ENCODE measurements at regions not wholly inside any gene's neighbourhood (a gene's known extent, or its start where the extent isn't known, plus 50 kb on each side); places are given as distances from the start of the nearest gene placed in this dataset.
"Not testable (repeated sequence)": the region's sequence is repeated elsewhere in the genome, so short reads cannot be mapped to it uniquely, and the experiment has no call there.

DNA sequence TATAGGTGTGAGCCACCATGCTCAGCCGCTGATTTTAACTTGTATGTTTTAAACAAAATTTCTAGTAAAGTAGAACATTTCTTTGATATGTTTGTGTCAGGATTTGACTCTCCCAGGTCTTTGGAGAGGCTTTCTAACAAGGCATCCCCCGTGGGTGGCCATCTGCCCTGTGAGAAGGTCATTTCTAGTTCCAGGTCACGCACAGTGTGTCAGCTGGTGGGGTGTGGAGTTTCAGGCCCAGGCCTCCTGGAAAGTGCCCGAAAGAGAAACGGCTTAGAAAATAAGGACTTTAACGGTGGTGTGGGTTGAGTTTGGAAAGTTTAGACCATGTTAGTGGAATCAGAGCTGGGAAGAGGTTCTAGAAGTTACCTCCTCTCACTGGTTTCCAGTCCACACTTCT lies 61.0 kb downstream of the SPDYE17 start:
- DNase-seq (ENCODE audit: low read depth) = not testable (repeated sequence)

DNA sequence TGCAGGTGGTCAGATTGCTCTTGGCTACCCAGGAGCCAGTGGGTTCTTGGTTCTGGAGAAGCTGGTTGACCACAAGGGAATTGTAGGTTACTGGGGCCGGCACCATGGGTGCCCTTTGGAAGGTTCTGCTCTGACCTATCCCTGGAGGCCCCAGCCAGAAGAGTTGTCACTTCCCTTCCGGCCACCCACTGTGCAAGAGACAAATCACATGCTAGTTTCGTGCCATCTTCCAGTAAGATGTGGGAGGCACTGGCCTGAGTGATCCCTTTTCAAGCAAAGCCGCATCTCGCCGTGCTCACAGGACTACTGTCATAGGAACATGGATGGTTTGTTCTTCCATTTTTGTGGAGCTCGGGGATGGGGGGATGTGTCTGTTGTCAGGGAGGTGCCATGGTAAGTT lies 62.3 kb downstream of the SPDYE17 start:
- DNase-seq (ENCODE audit: low read depth) = not testable (repeated sequence)

DNA sequence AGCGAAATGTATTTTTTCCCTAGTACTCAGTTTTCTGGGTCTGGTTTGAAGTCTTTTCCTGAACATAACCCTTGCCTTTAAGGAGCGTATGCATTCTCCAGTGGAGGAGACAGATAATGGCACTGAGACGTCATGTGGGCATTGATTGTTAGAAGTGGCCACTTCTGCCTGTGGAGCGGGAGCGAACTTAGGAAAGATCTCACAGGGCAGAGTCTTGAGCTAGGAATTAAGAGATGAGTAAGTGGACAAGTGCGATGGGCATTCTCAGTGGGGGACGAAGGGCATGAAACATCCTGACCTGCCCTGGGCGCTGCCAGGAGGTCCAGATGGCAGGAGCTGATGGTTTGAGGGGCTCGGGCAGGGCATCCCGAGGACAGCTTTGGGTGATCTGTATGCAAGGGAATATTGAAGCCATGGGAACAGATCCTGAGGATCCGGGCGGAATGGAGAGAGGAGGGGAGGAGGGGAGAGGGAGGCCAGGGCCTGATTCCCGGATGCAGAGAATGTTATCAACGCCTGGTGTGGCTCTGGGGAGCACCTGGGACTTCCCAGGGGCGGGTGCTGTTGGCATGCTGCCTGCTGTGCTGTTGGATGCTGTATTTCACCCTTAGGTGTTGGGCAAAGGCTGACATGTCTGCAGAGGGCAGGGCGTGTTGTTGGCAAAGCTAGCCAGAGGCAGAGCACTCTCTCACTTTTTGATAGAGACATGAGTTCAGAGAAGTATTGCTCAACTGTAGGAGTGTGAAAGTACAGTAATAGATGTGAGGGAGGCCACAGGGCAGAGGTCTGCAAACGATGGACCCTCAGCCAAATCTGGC lies 66.2 kb downstream of the SPDYE17 start:
- DNase-seq (ENCODE audit: low read depth) = not testable (repeated sequence)

DNA sequence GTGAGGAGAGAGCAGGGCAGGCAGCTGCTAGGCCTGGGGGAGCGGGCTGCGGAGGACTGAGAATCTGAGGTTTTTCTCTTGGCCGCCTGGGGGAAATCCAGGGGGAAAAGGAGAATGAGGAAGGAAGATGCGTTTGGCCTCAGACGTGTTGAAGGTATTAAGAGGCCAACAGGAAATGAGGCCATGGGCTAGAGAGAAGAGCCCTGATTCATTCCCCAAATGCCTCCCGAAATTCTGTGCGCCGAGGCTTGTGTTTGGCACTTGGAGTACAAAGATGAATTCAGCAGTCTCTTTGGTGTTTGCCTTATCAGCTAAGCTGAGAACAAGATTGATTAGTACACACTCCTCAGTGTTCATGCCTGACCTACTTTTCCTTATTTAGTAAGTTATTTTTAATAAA lies 68.1 kb downstream of the SPDYE17 start:
- DNase-seq (ENCODE audit: low read depth) = not testable (repeated sequence)

DNA sequence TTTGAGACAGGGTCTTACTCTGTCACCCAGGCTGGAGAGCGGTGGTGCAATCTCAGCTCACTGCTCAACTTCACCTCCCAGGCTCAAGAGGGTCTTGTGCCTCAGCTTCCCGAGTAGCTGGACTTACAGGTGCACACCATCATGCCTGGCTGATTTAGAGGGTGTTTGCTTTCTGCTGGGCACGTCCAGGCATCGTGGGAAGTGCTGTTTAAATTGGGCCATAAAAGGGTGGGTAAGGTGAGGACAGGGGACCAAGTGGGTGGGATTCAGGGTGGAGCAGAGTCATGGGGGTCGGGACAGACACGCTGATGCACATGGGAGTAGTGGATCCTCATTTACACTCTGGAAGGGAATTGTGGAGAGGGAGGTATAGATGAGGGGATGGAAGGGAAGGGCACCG lies 69.1 kb downstream of the SPDYE17 start:
- DNase-seq (ENCODE audit: low read depth) = not testable (repeated sequence)

DNA sequence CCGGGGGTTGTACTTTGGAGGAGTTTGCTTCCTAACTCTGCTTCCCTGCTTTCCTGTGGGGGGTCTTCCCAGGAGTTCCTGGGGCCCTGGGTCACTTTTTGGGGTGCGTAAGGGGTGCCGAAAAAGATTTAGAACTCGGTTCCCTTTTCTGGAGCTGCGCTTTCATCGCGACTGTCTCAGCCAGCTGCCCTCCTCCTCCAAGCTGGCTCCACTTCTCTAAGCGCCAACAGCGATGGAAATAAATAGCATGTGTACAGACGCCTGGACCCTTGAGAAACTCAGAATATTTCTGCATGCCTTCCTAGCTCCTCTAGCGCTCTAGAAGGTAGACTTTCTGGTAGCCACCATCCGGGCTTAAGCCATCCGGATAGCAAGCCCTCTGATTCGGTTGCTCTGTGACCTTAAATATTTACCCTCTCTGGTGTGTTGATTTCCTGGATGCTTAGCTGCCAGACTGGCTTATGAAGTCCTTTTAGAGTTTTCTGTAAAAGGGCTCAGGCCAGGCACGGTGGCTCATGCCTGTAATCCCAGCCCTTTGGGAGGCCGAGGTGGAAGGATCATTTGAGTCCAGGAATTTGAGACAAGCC lies 71.7 kb downstream of the SPDYE17 start:
- DNase-seq (ENCODE audit: low read depth) = not testable (repeated sequence)

DNA sequence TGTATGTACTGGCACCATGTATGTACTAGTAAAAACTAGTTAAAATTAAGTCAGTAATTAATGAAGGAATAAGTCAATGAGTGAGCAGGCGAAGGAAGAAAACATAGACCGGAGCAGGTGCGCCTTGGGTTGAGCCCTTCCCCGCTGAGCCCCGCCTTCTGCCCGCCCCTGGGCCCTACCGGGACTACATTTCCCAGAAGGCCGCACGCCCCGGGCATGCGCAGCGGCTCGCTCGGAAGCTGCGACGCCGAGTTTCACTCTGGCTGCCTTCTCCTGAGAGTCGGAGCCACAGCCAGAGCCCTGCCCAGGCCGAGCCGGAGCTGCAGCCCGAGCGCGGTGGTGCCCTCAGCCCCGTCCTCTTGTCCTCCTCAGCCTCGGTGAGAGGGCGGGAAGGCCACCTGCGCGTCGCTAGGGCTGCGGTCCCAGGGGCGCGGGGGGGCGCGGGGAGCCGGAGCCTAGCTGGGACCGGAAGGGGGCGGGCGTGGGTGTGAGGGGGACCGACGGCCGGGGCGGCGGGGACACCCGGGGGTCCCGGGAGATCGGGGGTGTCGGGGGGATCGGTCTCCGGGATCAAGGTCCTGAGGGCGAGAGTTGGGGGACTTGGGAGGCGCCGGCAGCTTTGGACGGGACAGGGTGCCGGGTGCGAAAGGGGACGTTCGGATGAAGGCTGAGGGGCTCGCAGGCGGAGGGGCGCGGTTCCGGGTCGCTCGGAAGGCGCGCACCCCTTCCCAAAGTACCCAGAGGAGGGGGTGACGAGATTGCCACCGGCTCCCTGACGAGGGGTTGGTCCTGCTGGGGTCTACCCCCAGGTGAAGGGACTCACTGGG lies 72.4 kb downstream of the SPDYE17 start:
- not testable (repeated sequence) for DNase-seq (ENCODE audit: low read depth)

DNA sequence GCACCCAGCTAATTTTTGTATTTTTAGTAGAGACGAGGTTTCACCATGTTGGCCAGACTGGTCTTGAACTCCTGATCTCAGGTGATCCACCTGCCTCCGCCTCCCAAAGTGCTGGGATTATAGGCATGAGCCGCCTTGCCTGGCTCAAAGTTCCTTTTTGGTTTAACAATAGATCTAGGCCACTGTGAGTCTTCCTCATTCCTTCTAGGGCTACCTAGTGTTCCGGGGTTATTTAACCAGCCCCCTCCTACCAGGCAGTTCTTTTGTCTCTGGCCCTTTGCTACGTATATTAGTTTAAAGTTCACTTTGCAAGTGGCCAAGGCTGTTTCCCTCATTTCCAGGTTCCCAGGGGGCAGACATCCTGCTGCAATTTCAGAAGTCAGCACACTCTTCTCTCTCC lies 75.6 kb downstream of the SPDYE17 start:
- not testable (repeated sequence) for DNase-seq (ENCODE audit: low read depth)

DNA sequence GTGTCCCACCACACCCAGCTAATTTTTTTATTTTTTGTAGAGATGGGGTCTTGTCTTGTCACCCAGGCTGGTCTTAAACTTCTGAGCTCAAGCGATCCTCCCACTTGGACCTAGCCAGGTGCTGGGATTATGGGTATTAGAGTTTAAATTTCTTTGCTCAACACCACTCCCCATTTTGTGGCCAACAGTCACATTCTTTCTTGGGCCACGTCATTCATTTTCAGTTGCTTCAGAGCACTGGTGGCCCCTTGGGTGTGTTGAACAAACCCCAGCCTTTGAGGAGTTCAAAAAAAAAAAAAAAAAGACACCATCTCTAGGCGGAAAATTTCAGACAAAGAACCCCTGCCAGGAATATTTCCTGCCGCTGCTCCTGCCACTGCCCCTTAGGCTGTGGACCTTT lies 77.0 kb downstream of the SPDYE17 start:
- not testable (repeated sequence) for DNase-seq (ENCODE audit: low read depth)

DNA sequence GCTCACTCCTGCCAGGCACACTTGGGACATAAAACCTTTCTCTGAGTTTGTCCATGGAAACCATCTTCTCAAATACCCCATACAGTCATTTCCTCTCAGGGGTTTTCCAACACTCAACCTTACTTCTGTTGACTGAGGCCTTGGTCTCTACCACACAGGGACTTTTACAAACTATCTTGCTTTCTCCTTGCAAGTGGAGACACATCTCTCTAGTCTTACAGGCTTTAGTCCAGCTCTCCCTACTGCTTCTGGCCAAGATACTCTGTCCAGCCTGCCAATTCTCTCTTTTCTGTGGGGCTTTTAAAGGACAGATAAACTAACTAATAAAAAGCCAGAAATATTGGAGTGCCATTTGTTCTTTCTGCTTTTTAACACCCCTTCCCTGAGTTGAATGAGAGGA lies 87.6 kb downstream of the SPDYE17 start:
- not testable (repeated sequence) for DNase-seq (ENCODE audit: low read depth)

DNA sequence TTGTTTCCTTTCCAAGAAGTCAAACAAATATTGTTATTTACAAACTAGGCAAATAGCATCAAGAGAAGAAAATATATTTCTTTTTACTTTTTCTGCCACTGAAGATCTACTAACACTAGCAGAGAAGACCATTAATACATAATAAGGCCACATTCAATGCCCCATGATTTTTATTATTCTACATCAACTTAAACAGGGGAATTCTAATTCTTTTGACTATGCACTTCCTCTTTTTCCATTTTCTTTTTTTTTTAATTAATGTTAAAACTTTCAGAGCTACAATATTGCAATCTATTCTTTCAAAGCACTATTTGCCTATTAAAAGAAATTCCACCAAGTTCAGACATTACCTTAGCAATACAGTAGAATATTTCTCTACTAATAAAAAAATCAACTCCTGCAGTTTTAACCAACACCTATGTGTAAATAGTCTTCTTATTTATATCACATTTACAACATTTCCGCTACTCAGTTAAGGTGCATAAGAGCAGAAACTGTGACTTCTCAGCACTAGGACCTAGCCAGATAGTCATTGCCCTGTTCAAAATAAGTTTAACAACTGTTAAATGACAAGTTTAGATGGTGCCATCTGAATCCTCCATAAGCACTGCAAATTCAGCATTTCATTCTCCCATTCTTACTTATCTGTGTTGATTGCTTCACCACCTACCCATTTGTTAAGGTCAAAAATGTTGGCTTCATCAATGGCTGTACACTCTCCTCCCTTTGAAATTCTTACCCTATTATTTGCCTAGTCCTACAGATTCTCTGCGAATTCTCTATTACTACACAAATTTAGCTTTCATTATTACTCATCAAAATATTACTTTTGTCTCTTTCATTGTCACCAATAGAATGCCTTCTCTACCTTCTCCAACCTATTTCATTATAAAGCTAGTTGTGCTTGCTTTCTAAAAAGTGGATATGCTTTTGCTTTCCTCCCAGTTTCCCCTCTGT lies 90.1 kb downstream of the SPDYE17 start:
- DNase-seq (ENCODE audit: low read depth) = not testable (repeated sequence)

DNA sequence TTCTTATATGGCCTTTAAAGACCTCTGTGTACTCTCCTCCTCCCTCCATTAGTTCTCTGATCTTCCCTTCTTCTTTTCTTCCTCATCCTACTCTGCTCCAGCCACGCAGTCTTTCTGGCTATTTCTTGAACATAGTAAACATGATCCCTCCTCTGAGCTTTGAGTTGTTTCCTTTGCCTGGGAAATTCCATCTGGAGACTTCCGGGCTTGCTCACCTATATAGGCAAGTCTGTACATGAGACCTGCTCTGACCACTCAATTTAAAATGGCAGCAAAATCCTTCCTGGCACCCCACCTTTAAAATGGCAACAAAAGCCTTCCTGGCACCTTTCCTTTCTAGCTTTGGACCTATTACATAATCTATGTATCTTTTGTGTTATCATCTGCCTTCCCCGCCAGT lies 94.4 kb downstream of the SPDYE17 start:
- not testable (repeated sequence) for DNase-seq (ENCODE audit: low read depth)

DNA sequence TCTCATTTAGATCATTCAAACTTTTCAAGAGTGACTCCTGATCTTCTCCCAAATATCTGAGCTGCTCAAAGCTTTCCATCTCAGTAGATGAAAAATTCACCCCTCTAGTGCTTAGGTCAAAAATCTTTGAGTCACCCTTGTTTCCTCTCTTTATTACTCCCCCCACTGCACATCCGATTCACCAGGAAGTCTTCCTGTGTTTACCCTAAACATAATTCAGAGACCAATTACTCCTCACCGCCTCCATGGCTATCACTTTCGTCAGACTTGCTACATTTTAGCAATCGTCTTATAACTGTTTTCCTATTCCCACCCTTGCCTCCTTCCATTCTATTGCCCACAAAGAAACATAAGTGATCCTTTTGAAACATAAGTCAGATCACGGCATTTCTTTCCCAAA lies 94.8 kb downstream of the SPDYE17 start:
- not testable (repeated sequence) for DNase-seq (ENCODE audit: low read depth)

DNA sequence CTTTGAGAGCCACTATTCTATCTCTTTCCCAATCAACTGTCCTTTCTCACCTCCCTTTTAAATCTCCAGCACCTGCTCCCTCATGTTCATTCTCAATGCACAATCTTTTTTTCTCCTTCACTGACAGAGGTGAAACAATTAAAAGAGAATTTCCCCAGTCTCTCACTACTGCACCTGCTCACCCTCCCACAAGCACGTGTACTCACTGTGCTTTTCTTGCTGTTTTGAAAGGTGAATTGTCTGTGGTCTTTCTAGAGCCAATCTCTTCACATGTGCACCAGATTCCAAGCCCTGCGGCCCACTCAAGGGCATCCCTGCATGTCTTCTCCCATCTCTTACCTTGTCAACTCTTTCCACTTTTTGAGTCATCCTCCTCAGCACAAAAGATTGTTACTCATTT lies 95.8 kb downstream of the SPDYE17 start:
- DNase-seq (ENCODE audit: low read depth) = not testable (repeated sequence)

DNA sequence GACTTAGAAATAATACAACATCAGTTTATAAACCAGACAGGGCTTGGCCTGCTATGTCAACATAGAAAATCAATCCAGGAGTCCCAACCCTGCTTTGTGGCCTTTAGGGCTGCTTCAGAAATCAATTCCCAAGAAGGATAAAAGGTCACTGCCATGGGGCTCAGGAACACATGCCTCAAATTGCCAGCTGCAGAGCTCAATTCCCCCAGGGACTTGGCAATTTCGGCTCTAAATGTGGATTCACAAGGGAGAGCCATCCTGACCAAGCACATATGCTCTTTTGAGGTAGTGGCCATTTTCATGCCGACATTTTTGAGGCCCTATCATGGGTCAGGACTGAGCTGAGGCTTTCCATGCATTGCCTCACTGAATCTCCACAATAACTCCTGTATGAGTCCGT lies 97.5 kb downstream of the SPDYE17 start:
- DNase-seq (ENCODE audit: low read depth) = not testable (repeated sequence)

DNA sequence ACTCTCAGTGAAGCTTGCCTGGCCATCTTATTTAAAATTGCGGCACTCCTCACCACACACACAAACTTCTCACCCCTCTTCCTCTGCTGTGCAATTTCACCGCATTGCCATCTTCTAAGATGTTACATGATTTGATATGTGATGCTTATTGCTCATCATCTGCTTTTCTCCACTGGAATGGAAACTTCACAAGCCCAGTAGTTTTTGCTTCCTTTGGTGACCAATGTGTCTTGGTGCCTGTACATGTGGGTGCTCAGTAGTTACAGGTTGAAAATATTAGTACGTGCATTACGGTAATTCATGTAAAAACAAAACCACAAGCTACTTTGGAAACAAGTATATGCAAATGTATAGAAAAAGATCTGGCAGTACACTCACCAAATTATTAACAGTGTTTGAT lies 99.2 kb downstream of the SPDYE17 start:
- not testable (repeated sequence) for DNase-seq (ENCODE audit: low read depth)

DNA sequence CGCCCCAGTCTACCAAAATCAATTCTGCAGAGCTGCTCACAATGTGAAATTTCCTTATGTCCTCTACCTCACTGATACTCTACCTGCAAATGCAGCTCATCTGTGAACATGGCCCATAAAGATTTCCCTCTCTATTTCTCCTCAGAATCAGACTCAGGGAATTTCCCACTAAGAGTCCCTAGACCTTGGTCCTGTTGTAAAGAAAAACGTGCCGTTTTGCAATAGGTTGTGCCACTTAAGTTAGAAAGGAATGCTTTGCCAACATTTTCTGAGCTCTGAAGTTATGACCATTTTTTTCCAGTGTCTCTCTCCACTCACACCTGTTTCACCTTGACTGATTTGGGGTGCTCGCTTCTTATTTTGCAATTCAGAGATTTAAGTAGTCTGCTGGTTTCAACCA lies 100.7 kb downstream of the SPDYE17 start:
- not testable (repeated sequence) for DNase-seq (ENCODE audit: low read depth)

DNA sequence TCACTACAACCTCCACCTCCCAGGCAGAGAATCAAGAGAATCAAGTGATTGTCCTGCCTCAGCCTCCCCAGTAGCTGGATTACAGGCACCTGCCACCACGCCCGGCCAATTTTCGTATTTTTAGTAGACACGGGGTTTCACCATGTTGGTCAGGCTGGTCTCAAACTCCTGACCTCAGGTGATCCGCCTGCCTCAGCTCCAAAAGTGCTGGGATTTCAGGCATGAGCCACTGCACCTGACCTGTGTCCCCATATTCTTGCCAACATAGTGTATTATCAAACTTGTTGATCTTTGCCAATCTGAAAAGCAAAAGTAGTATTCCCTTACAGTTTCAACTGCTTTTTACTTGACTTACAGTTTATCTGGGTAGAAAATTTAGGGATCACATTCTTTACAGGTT lies 101.7 kb downstream of the SPDYE17 start:
- DNase-seq (ENCODE audit: low read depth) = not testable (repeated sequence)

DNA sequence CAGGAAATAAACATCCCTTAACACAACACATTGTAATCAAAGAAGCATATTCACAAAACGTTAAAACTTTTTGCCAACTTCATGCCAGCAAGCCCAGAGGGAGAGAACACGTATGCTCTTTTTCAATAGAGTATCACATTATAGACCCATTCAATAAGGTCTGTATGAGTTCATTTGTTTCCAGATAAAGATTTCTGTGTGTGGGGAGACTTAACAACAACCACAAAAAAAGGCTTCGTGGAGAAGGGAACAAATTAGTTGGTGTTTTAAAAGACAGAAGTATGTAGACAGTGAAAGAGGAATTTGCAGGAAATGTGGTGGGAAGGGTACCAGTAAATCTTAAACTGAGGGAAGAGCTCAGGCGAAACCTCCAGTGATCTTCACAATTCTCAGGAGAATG lies 103.4 kb downstream of the SPDYE17 start:
- DNase-seq (ENCODE audit: low read depth) = not testable (repeated sequence)

DNA sequence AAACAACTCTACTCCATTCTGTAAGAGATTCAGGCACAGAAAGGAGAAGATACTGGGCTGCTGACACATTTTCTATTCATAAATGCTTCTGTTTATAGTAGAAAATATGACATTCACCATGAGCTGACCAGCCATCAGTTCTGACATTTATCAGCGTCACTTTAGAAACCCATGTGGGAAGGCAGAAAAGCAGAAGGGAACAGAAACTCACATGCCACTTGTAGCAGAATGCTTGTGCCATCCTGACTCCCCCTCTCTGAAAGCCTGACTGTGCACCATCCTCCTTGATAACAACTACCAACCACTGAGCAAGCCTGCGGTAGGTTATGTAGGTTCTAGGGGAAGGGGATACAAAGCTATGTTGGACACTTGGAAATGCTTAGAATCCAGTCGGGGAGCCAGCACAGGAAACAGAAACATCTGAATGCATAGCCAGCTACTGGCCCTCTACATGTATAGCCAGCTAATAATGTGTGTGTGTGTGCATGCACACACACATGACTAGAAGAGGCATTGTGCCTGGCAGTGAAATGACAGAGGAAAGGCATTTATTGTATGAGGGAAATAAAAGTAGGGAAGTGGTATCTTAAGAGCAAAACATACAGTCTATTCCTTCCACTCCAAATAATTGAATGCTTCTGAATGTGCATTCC lies 104.3 kb downstream of the SPDYE17 start:
- DNase-seq (ENCODE audit: low read depth) = not testable (repeated sequence)

DNA sequence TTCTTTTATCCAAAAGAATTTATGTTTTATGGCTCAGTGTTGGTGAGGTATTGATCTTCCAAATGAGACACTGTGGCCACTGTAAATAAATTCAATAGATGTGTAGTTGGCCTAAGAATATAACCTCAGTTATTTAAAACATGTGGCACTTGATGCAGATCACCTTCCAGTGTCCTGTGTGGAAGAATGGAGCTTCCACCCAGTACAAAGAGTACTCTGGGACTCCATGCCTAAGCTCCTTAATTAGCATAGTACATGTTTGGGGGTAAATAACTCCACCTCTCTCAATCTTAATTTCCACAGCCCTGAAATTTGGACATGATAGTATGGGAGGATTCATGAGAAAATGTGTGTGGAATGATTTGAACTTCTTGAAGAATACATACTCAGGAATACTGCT lies 105.7 kb downstream of the SPDYE17 start:
- DNase-seq (ENCODE audit: low read depth) = not testable (repeated sequence)

Measured in M059J (cell line).